ENCODE measurements at regions not wholly inside any gene's neighbourhood (a gene's known extent, or its start where the extent isn't known, plus 50 kb on each side); places are given as distances from the start of the nearest gene placed in this dataset.

GRCh38 chr5:156128026-156128425 lies 198.9 kb upstream of the SGCD start:
- no peak for DNase-seq (ENCODE audit: low read depth, low spot score)
- TF ChIP-seq CTCF (IDR thresholded peaks at IDR 0.05; ENCODE audit: low read depth, low read length), result no peak
- in situ Hi-C loops (cut with HindIII; ENCODE audit: low sequenced_read_pairs), result no loop called here
- no peak overlapping the region for H3K4me3 ChIP-seq (ENCODE audit: low read depth, low read length)

GRCh38 chr5:156134216-156134615 lies 192.7 kb upstream of the SGCD start:
- in situ Hi-C loops (cut with HindIII; ENCODE audit: low sequenced_read_pairs), result no loop called here
- DNase-seq (ENCODE audit: low read depth, low spot score), result no peak
- no peak for TF ChIP-seq CTCF (IDR thresholded peaks at IDR 0.05; ENCODE audit: low read depth, low read length)
- no peak overlapping the region for H3K4me3 ChIP-seq (ENCODE audit: low read depth, low read length)

GRCh38 chr5:156135531-156135930 lies 191.4 kb upstream of the SGCD start:
- H3K4me3 ChIP-seq (ENCODE audit: low read depth, low read length), result no peak overlapping the region
- TF ChIP-seq CTCF (IDR thresholded peaks at IDR 0.05; ENCODE audit: low read depth, low read length), result no peak
- in situ Hi-C loops (cut with HindIII; ENCODE audit: low sequenced_read_pairs), result no loop called here
- DNase-seq (ENCODE audit: low read depth, low spot score), result no peak

- no peak for DNase-seq (ENCODE audit: low read depth, low spot score)
- H3K4me3 ChIP-seq (ENCODE audit: low read depth, low read length), result no peak overlapping the region
- no peak for TF ChIP-seq CTCF (IDR thresholded peaks at IDR 0.05; ENCODE audit: low read depth, low read length)
- in situ Hi-C loops (cut with HindIII; ENCODE audit: low sequenced_read_pairs), result no loop called here
Observed at GRCh38 chr5:156137071-156137869, 189.7 kb upstream of the SGCD start.

GRCh38 chr5:156142867-156143266 lies 184.1 kb upstream of the SGCD start:
- in situ Hi-C loops (cut with HindIII; ENCODE audit: low sequenced_read_pairs), result no loop called here
- no peak for DNase-seq (ENCODE audit: low read depth, low spot score)

GRCh38 chr5:156147261-156147943 lies 179.6 kb upstream of the SGCD start:
- no peak for DNase-seq (ENCODE audit: low read depth, low spot score)
- no peak for TF ChIP-seq CTCF (IDR thresholded peaks at IDR 0.05; ENCODE audit: low read depth, low read length)
- no peak overlapping the region for H3K4me3 ChIP-seq (ENCODE audit: low read depth, low read length)
- in situ Hi-C loops (cut with HindIII; ENCODE audit: low sequenced_read_pairs), result no loop called here

More at GRCh38 chr5:156142867-156143266, 184.1 kb upstream of the SGCD start:
- no peak overlapping the region for H3K4me3 ChIP-seq (ENCODE audit: low read depth, low read length)
- no peak for TF ChIP-seq CTCF (IDR thresholded peaks at IDR 0.05; ENCODE audit: low read depth, low read length)
